A673 (cell line): ENCODE measurements at regions not wholly inside any gene's neighbourhood (a gene's known extent, or its start where the extent isn't known, plus 50 kb on each side); places are given as distances from the start of the nearest gene placed in this dataset.
"Not testable (repeated sequence)": the region's sequence is repeated elsewhere in the genome, so short reads cannot be mapped to it uniquely, and the experiment has no call there.

Experiments
- BruUV-seq: library from RNA; stranded (reverse); fragments of 400-500 nt; replicated peaks from 2 replicates; lab custom pipeline; 2021; lab: Mats Ljungman, UMichigan
- CTCF ChIA-PET: fragments of 300-600 bp; sonication (Branson Sonifier 250); formaldehyde crosslinking; loops from one replicate; lab custom pipeline; 2022; ENCODE audit warnings: antibody characterized with exemption; lab: Charles Lee
- POLR2A ChIA-PET: fragments of 300-600 bp; sonication (Branson Sonifier 250); formaldehyde crosslinking; loops from one replicate; lab custom pipeline; 2022; ENCODE audit warnings: antibody characterized with exemption; ENCODE audit not compliant: low non-redundant PET; lab: Charles Lee
- DNase-seq: peaks from one replicate; pipeline ENCODE4 v3.0.0-alpha.2; 2015; ENCODE audit warnings: low spot score
- H3K27ac ChIP-seq: fragments of 200-600 bp; sonication (generic); 2 replicates; pipeline ENCODE4 v1.5.1; 2016; ENCODE audit warnings: mixed run types, low read depth, mild to moderate bottlenecking, mixed read lengths, antibody characterized with exemption, low read length; ENCODE audit not compliant: poor library complexity, severe bottlenecking
- H3K27me3 ChIP-seq: fragments of 200-600 bp; sonication (generic); replicated peaks from 2 replicates; pipeline ENCODE4 v1.6.1; 2017; ENCODE audit warnings: mixed run types, low read depth, mild to moderate bottlenecking, mixed read lengths, antibody characterized with exemption, low read length; ENCODE audit not compliant: insufficient read depth, poor library complexity
- H3K36me3 ChIP-seq: fragments of 200-600 bp; sonication (generic); 2 replicates; pipeline ENCODE4 v1.6.1; 2016; ENCODE audit warnings: mixed run types, mild to moderate bottlenecking, mixed read lengths, antibody characterized with exemption, low read length; ENCODE audit not compliant: insufficient read depth, poor library complexity, severe bottlenecking
- H3K4me1 ChIP-seq: fragments of 200-600 bp; sonication (generic); 2 replicates; pipeline ENCODE4 v1.6.1; 2017; ENCODE audit warnings: mixed run types, mild to moderate bottlenecking, mixed read lengths, antibody characterized with exemption, low read length; ENCODE audit not compliant: insufficient read depth, poor library complexity, severe bottlenecking
- H3K4me3 ChIP-seq: fragments of 200-600 bp; sonication (generic); 2 replicates; pipeline ENCODE4 v1.5.1; 2016; ENCODE audit warnings: low read depth, mixed run types, mild to moderate bottlenecking, mixed read lengths, low read length; ENCODE audit not compliant: poor library complexity, severe bottlenecking
- H3K9me3 ChIP-seq: fragments of 200-600 bp; sonication (generic); 2 replicates; pipeline ENCODE4 v1.6.1; 2016; ENCODE audit warnings: mixed run types, low read depth, mild to moderate bottlenecking, mixed read lengths, antibody characterized with exemption, low read length; ENCODE audit not compliant: poor library complexity, severe bottlenecking
- intact Hi-C: fragments of 100-400 bp; cut with micrococcal nuclease; formaldehyde crosslinking; loops from one replicate; pipeline ENCODE4 v1.10.0; 2022; ENCODE audit not compliant: unreplicated experiment

GRCh38 chr5:34180940-34181614 lies 138.1 kb upstream of the C1QTNF3 start:
- BruUV-seq, POLR2A ChIA-PET, intact Hi-C loops, H3K9me3 ChIP-seq, H3K4me3 ChIP-seq, H3K36me3 ChIP-seq, H3K4me1 ChIP-seq, DNase-seq, CTCF ChIA-PET, H3K27me3 ChIP-seq, H3K27ac ChIP-seq: not testable (repeated sequence)

GRCh38 chr5:34185005-34185404 lies 142.0 kb upstream of the C1QTNF3 start:
- DNase-seq, H3K4me1 ChIP-seq, POLR2A ChIA-PET, H3K36me3 ChIP-seq, H3K9me3 ChIP-seq, H3K4me3 ChIP-seq, H3K27ac ChIP-seq, H3K27me3 ChIP-seq, CTCF ChIA-PET, intact Hi-C loops, BruUV-seq: not testable (repeated sequence)

- H3K9me3 ChIP-seq, H3K27me3 ChIP-seq, POLR2A ChIA-PET, H3K4me3 ChIP-seq, DNase-seq, BruUV-seq, intact Hi-C loops, H3K36me3 ChIP-seq, CTCF ChIA-PET, H3K27ac ChIP-seq, H3K4me1 ChIP-seq: not testable (repeated sequence)
Observed at GRCh38 chr5:34185572-34185971, 142.6 kb upstream of the C1QTNF3 start.

GRCh38 chr5:34186108-34186507 lies 143.1 kb upstream of the C1QTNF3 start:
- intact Hi-C loops, BruUV-seq, DNase-seq, POLR2A ChIA-PET, H3K27ac ChIP-seq, H3K4me1 ChIP-seq, H3K4me3 ChIP-seq, H3K36me3 ChIP-seq, CTCF ChIA-PET, H3K9me3 ChIP-seq, H3K27me3 ChIP-seq: not testable (repeated sequence)

GRCh38 chr5:34186865-34187264 lies 143.9 kb upstream of the C1QTNF3 start:
- H3K4me1 ChIP-seq, H3K4me3 ChIP-seq, BruUV-seq, intact Hi-C loops, H3K27ac ChIP-seq, CTCF ChIA-PET, POLR2A ChIA-PET, DNase-seq, H3K27me3 ChIP-seq, H3K36me3 ChIP-seq, H3K9me3 ChIP-seq: not testable (repeated sequence)

- H3K9me3 ChIP-seq, H3K36me3 ChIP-seq, POLR2A ChIA-PET, H3K27ac ChIP-seq, CTCF ChIA-PET, intact Hi-C loops, H3K4me1 ChIP-seq, BruUV-seq, H3K27me3 ChIP-seq, H3K4me3 ChIP-seq, DNase-seq: not testable (repeated sequence)
Observed at GRCh38 chr5:34187441-34187840, 144.4 kb upstream of the C1QTNF3 start.
